ENCODE measurements at regions not wholly inside any gene's neighbourhood (a gene's known extent, or its start where the extent isn't known, plus 50 kb on each side); places are given as distances from the start of the nearest gene placed in this dataset.

DNA sequence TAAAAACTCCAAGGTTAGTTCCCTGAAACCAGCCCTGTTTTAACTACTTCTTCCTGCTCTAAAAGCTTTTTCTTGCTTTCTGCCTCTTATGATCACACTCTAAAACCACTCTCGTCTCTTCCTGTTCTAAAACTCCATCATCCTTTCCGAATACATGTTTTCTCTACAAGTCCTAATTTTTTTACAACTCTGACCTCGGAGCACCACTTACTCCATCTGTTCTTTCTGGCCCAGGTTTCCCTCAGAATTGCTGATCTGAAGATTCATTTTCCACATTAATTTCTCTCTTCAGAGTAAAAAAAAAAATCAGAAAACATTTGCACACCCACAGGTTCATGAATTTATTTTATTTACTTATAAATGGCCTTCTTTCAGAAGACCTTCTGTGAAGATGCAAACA lies 265.7 kb upstream of the CADM1 start:
- peaks cover 0 to 5% of the 10 kb centered on the region in 2 donors for H3K27me3 Mint-ChIP-seq
- H3K4me1 Mint-ChIP-seq: no peaks in the 10 kb centered on the region
- no peak for DNase-seq
- H3K4me1 ChIP-seq (ENCODE audit: control insufficient read depth in 1 of 2, extremely low read depth in 1 of 2, insufficient read depth in 2 of 2, low read length in 2 of 2): no peaks in the 10 kb centered on the region
- ChIA-PET POLR2A (no interaction called here), CTCF (no interaction called here)
- no peak overlapping the region for H3K4me3 ChIP-seq (ENCODE audit: control insufficient read depth in 1 of 2, extremely low read depth in 1 of 2, low read length in 1 of 2)
- no peaks in the 10 kb centered on the region for H3K9me3 ChIP-seq
- H3K27ac ChIP-seq (ENCODE audit: low read length): no peak overlapping the region
- no peaks in the 10 kb centered on the region for H3K9me3 Mint-ChIP-seq
- 65% methylated on average over 3 of the region's 3 CpGs for WGBS (ENCODE audit: insufficient coverage)
- H3K4me3 Mint-ChIP-seq: no peak overlapping the region
- no peaks in the 10 kb centered on the region for H3K36me3 ChIP-seq (ENCODE audit: control insufficient read depth in 2 of 2, extremely low read depth in 1 of 2, insufficient read depth in 1 of 2, low read length in 1 of 2)
- no peak overlapping the region for H3K27ac Mint-ChIP-seq
- no peak for ATAC-seq (replicated peaks in 1 of 4)
- H3K36me3 Mint-ChIP-seq: no peaks in the 10 kb centered on the region
- H3K27me3 ChIP-seq (replicated peaks in 1 of 2; ENCODE audit: control insufficient read depth in 2 of 2, extremely low read depth in 1 of 2, insufficient read depth in 2 of 2, low read length in 1 of 2): peaks cover 0 to 3% of the 10 kb centered on the region in 2 experiments

DNA sequence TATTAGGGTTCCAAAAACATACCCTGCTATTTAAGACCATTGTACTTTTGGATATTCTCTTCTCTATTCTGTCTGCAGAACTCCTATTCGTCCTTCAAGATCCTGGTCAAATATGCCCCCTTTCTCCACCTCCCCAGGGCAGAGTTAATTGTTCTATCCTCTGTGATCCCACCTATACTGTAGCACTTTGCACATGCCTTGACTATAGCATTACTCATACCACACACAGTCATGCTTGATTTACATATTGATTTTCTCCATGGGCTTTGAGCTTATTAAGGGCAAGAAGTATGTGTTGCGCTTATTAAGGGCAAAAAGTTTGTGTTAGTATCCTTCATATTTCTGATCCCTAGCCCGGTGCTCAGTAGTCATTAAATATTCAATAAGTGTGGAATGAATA lies 263.7 kb upstream of the CADM1 start:
- DNase-seq: no peak
- H3K36me3 ChIP-seq (ENCODE audit: control insufficient read depth in 2 of 2, extremely low read depth in 1 of 2, insufficient read depth in 1 of 2, low read length in 1 of 2): no peaks in the 10 kb centered on the region
- no peaks in the 10 kb centered on the region for H3K36me3 Mint-ChIP-seq
- 43% methylated on average over 1 of the region's 3 CpGs for WGBS (ENCODE audit: insufficient coverage)
- H3K4me1 ChIP-seq (ENCODE audit: control insufficient read depth in 1 of 2, extremely low read depth in 1 of 2, insufficient read depth in 2 of 2, low read length in 2 of 2): no peaks in the 10 kb centered on the region
- ATAC-seq (replicated peaks in 1 of 4): no peak
- CTCF ChIA-PET: no interaction called here
- H3K4me1 Mint-ChIP-seq: no peaks in the 10 kb centered on the region
- no peaks in the 10 kb centered on the region for H3K27me3 ChIP-seq (replicated peaks in 1 of 2; ENCODE audit: control insufficient read depth in 2 of 2, extremely low read depth in 1 of 2, insufficient read depth in 2 of 2, low read length in 1 of 2)
- no peaks in the 10 kb centered on the region for H3K9me3 ChIP-seq
- no peaks in the 10 kb centered on the region for H3K9me3 Mint-ChIP-seq
- H3K27me3 Mint-ChIP-seq: peaks cover 0 to 5% of the 10 kb centered on the region in 2 donors
- H3K4me3 ChIP-seq (ENCODE audit: control insufficient read depth in 1 of 2, extremely low read depth in 1 of 2, low read length in 1 of 2): no peak overlapping the region
- H3K4me3 Mint-ChIP-seq: no peak overlapping the region
- no peak overlapping the region for H3K27ac ChIP-seq (ENCODE audit: low read length)
- POLR2A ChIA-PET: no interaction called here
- H3K27ac Mint-ChIP-seq: no peak overlapping the region

DNA sequence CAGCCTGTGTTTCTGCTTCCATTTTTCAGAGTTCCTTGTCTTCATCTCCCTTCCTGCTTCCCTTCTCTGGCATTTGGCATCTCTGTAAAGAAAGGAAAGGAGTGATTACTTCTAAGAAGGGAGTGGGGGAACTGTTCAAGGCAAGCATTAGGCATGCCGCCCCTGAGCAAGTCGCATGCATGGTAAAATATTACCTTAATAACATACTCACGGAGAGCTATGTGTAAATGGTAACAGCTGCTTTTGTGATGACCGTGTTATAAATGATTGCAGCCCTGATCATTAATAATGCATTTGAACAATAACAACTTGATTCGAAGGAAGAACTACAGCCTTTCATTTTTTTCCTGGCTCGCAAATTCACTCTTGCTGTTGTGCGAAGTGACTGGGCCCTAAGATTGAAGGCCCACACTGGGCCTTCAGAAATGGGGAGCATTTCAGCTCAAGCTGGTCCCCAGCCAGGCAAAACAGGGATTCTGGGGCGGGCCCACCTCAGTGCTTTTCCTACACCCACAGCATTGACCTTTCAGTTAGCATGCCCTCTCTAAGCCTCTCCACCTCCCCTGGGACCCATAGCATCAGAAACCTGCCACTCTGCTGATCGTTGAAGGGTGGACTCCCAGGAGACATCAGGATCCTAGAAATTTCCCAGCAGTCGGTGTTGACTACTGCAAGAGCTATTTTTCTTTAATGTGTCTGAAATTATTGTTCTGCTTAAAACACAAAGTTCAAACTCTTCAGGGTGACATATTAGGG lies 263.0 kb upstream of the CADM1 start:
- H3K4me1 Mint-ChIP-seq: no peaks in the 10 kb centered on the region
- H3K9me3 Mint-ChIP-seq: no peaks in the 10 kb centered on the region
- Histone ChIP-seq H3K4me1 (ENCODE audit: control insufficient read depth in 1 of 2, extremely low read depth in 1 of 2, insufficient read depth in 2 of 2, low read length in 2 of 2) (no peaks in the 10 kb centered on the region), H3K9me3 (no peaks in the 10 kb centered on the region), H3K27ac (ENCODE audit: low read length) (no peak overlapping the region), H3K4me3 (ENCODE audit: control insufficient read depth in 1 of 2, extremely low read depth in 1 of 2, low read length in 1 of 2) (no peak overlapping the region), H3K27me3 (replicated peaks in 1 of 2; ENCODE audit: control insufficient read depth in 2 of 2, extremely low read depth in 1 of 2, insufficient read depth in 2 of 2, low read length in 1 of 2) (no peaks in the 10 kb centered on the region), H3K36me3 (ENCODE audit: control insufficient read depth in 2 of 2, extremely low read depth in 1 of 2, insufficient read depth in 1 of 2, low read length in 1 of 2) (no peaks in the 10 kb centered on the region)
- peaks cover 2 to 5% of the 10 kb centered on the region in 2 donors for H3K27me3 Mint-ChIP-seq
- POLR2A ChIA-PET: no interaction called here
- ATAC-seq (replicated peaks in 1 of 4) (no peak), DNase-seq (no peak)
- 76% methylated on average over 5 of the region's 10 CpGs for WGBS (ENCODE audit: insufficient coverage)
- no peak overlapping the region for H3K27ac Mint-ChIP-seq
- H3K4me3 Mint-ChIP-seq: no peak overlapping the region
- H3K36me3 Mint-ChIP-seq: no peaks in the 10 kb centered on the region
- CTCF ChIA-PET: no interaction called here

DNA sequence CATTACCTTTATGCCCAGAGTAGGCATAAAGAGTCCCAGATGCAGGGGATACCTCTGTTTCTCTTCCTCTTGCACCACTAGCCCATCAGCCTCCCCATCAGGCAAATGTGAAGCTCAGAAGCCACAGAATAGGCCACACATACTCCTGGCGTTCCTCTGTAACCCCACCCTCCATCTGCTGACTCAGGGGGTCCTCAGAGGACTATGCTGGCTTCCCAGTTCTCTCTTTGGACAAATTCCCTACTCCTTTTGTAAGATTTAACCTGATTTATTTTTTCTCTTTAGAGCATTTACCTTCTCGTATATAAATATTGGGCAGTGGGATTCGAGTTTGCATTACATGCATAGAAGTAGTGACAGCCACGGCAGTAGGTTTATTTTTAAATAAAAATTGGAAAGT lies 262.3 kb upstream of the CADM1 start:
- H3K4me1 Mint-ChIP-seq: no peaks in the 10 kb centered on the region
- H3K27ac Mint-ChIP-seq: no peak overlapping the region
- H3K4me3 Mint-ChIP-seq: no peak overlapping the region
- peaks cover 9 to 10% of the 10 kb centered on the region in 2 donors for H3K27me3 Mint-ChIP-seq
- no peak for DNase-seq
- Histone ChIP-seq H3K4me1 (ENCODE audit: control insufficient read depth in 1 of 2, extremely low read depth in 1 of 2, insufficient read depth in 2 of 2, low read length in 2 of 2) (no peaks in the 10 kb centered on the region), H3K27ac (ENCODE audit: low read length) (no peak overlapping the region), H3K27me3 (replicated peaks in 1 of 2; ENCODE audit: control insufficient read depth in 2 of 2, extremely low read depth in 1 of 2, insufficient read depth in 2 of 2, low read length in 1 of 2) (peaks cover 0 to 4% of the 10 kb centered on the region in 2 experiments), H3K4me3 (ENCODE audit: control insufficient read depth in 1 of 2, extremely low read depth in 1 of 2, low read length in 1 of 2) (no peak overlapping the region), H3K9me3 (no peaks in the 10 kb centered on the region), H3K36me3 (ENCODE audit: control insufficient read depth in 2 of 2, extremely low read depth in 1 of 2, insufficient read depth in 1 of 2, low read length in 1 of 2) (no peaks in the 10 kb centered on the region)
- WGBS (ENCODE audit: insufficient coverage): 75% methylated on average over 1 of the region's 4 CpGs
- no peak for ATAC-seq (replicated peaks in 1 of 4)
- H3K9me3 Mint-ChIP-seq: no peaks in the 10 kb centered on the region
- POLR2A ChIA-PET: no interaction called here
- CTCF ChIA-PET: no interaction called here
- H3K36me3 Mint-ChIP-seq: no peaks in the 10 kb centered on the region

DNA sequence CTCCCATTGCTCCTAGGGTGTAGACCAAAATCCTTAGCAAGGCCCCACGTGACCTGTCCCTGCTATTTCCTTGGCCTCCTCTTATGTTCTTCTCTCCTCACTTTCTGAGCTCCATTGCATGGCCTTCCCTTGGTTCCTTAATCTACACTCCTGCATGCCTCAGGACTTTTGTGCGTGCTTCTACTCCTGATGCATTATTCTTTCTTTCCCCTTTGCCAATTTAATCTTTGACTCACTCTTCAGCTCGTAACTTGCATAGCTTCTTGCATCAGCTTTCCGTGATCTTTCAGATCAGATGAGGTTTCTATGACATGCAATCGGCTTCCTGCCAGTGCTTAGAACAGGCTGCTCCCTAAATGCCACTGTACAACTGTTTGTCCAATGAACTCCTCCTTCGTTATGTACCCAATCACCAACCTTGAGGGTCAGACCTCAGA lies 261.6 kb upstream of the CADM1 start:
- Mint-ChIP-seq H3K9me3 (no peaks in the 10 kb centered on the region), H3K27me3 (peaks cover 6 to 13% of the 10 kb centered on the region in 2 donors), H3K36me3 (no peaks in the 10 kb centered on the region), H3K27ac (no peak overlapping the region), H3K4me3 (no peak overlapping the region), H3K4me1 (no peaks in the 10 kb centered on the region)
- ATAC-seq (replicated peaks in 1 of 4) (no peak), DNase-seq (no peak)
- no peaks in the 10 kb centered on the region for H3K36me3 ChIP-seq (ENCODE audit: control insufficient read depth in 2 of 2, extremely low read depth in 1 of 2, insufficient read depth in 1 of 2, low read length in 1 of 2)
- no peak overlapping the region for H3K4me3 ChIP-seq (ENCODE audit: control insufficient read depth in 1 of 2, extremely low read depth in 1 of 2, low read length in 1 of 2)
- no peaks in the 10 kb centered on the region for H3K9me3 ChIP-seq
- POLR2A ChIA-PET: no interaction called here
- CTCF ChIA-PET: no interaction called here
- WGBS (ENCODE audit: insufficient coverage): 60% methylated on average over 5 of the region's 6 CpGs
- peaks cover 0 to 11% of the 10 kb centered on the region in 2 experiments for H3K27me3 ChIP-seq (replicated peaks in 1 of 2; ENCODE audit: control insufficient read depth in 2 of 2, extremely low read depth in 1 of 2, insufficient read depth in 2 of 2, low read length in 1 of 2)
- no peaks in the 10 kb centered on the region for H3K4me1 ChIP-seq (ENCODE audit: control insufficient read depth in 1 of 2, extremely low read depth in 1 of 2, insufficient read depth in 2 of 2, low read length in 2 of 2)
- no peak overlapping the region for H3K27ac ChIP-seq (ENCODE audit: low read length)

DNA sequence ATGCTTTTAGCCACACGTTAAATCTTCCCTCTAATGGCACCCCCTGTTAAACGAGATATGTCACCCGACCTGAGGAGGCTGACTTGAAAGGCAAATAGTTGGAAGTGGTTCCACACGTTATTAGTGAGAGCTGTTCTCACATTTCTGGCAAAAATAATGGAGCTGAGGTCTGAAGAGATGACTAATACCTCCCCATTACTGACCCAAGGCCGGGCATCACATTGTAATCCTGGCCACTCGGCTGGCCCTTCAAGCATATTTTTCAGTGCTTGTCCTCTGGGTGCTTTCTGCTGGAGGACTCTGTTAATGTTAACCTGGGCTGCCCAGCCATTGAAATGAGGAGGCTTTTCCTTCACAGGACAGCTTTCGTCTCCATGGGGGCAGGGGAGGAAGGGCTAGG lies 260.0 kb upstream of the CADM1 start:
- no CpG with 5 or more reads among the region's 7 CpGs for WGBS (ENCODE audit: insufficient coverage)
- Mint-ChIP-seq H3K27me3 (peaks cover 11 to 19% of the 10 kb centered on the region in 2 donors), H3K4me1 (no peaks in the 10 kb centered on the region), H3K4me3 (no peak overlapping the region), H3K27ac (no peak overlapping the region), H3K36me3 (no peaks in the 10 kb centered on the region), H3K9me3 (no peaks in the 10 kb centered on the region)
- Histone ChIP-seq H3K4me3 (ENCODE audit: control insufficient read depth in 1 of 2, extremely low read depth in 1 of 2, low read length in 1 of 2) (no peak overlapping the region), H3K9me3 (no peaks in the 10 kb centered on the region), H3K27me3 (replicated peaks in 1 of 2; ENCODE audit: control insufficient read depth in 2 of 2, extremely low read depth in 1 of 2, insufficient read depth in 2 of 2, low read length in 1 of 2) (peaks cover 0 to 27% of the 10 kb centered on the region in 2 experiments), H3K36me3 (ENCODE audit: control insufficient read depth in 2 of 2, extremely low read depth in 1 of 2, insufficient read depth in 1 of 2, low read length in 1 of 2) (no peaks in the 10 kb centered on the region), H3K27ac (ENCODE audit: low read length) (no peak overlapping the region), H3K4me1 (ENCODE audit: control insufficient read depth in 1 of 2, extremely low read depth in 1 of 2, insufficient read depth in 2 of 2, low read length in 2 of 2) (no peaks in the 10 kb centered on the region)
- DNase-seq (no peak), ATAC-seq (replicated peaks in 1 of 4) (no peak)
- ChIA-PET CTCF (no interaction called here), POLR2A (no interaction called here)

DNA sequence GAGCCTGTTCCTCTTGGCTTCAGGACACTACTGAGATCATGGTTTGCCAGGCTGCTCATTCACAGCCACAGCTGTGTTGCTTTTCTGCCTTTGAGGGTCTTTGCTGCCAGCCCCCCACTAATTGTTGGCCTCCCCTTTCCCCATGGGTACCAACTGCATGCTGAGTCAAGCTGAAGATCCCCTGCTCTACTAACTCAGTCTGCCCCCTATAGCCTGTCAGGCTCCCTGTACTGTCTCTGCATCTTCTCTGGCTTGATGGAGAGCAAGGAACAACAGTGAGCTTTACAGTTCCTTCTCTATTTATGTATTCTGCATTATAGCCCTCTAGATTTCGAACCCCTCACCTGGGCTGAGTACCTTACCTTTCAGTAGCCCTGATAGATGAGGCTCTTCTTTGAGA lies 257.6 kb upstream of the CADM1 start:
- Histone ChIP-seq H3K27me3 (replicated peaks in 1 of 2; ENCODE audit: control insufficient read depth in 2 of 2, extremely low read depth in 1 of 2, insufficient read depth in 2 of 2, low read length in 1 of 2) (peaks cover 0 to 35% of the 10 kb centered on the region in 2 experiments), H3K4me3 (ENCODE audit: control insufficient read depth in 1 of 2, extremely low read depth in 1 of 2, low read length in 1 of 2) (no peak overlapping the region), H3K4me1 (ENCODE audit: control insufficient read depth in 1 of 2, extremely low read depth in 1 of 2, insufficient read depth in 2 of 2, low read length in 2 of 2) (no peaks in the 10 kb centered on the region), H3K27ac (ENCODE audit: low read length) (no peak overlapping the region), H3K9me3 (no peaks in the 10 kb centered on the region), H3K36me3 (ENCODE audit: control insufficient read depth in 2 of 2, extremely low read depth in 1 of 2, insufficient read depth in 1 of 2, low read length in 1 of 2) (no peaks in the 10 kb centered on the region)
- DNase-seq (no peak), ATAC-seq (replicated peaks in 1 of 4) (no peak)
- H3K27me3 Mint-ChIP-seq: peaks cover 31 to 37% of the 10 kb centered on the region in 2 donors
- POLR2A ChIA-PET: no interaction called here
- no peak overlapping the region for H3K27ac Mint-ChIP-seq
- H3K4me1 Mint-ChIP-seq: no peaks in the 10 kb centered on the region
- CTCF ChIA-PET: no interaction called here
- WGBS (ENCODE audit: insufficient coverage): no CpG with 5 or more reads among the region's 1 CpG
- no peaks in the 10 kb centered on the region for H3K9me3 Mint-ChIP-seq
- no peaks in the 10 kb centered on the region for H3K36me3 Mint-ChIP-seq
- no peak overlapping the region for H3K4me3 Mint-ChIP-seq
